Hepatic stellate cell (primary cell): ENCODE measurements at regions not wholly inside any gene's neighbourhood (a gene's known extent, or its start where the extent isn't known, plus 50 kb on each side); places are given as distances from the start of the nearest gene placed in this dataset.

ENCODE experiments used
- DNase-seq: peaks from one replicate; pipeline ENCODE4 v3.0.0; 2011; ENCODE audit warnings: low spot score

DNA sequence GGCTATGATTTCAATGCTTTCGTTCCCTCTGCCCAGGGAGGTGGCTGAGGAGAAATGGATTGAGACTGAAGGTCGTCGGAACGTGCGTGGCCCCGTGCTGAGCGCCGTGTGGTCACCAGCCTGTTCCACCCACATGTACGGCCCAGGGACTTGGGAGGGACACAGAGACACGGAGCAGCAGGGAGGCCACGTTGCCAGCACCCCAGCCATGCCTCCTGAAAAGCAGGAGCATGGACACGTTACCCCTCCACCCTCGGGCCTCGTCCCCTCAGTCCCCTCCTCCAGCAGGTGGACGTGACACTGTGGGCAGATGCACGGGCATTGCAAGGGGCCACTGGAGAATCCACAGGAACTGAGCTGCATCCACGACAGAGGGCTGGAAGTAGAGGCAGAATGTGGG lies 133.1 kb upstream of the CST7 start:
- no peak for DNase-seq

DNA sequence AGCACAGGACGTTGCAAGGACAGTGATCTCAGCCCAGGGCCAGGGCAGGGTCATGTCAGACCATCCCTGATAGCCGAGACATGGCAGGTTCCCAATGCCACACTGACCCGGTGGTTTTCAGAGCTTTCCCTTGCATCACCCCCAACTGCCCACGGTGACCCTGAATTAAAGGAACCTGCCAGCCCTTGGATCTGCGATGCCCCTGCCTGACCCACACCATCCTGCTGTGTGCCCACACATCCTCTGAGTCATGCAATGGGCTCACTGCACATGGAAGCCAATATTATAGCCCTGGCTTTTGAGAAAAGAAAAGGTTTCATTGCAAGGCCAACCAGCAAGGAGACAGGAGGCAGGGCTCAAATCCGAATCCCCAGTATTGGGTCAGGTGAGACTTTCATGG lies 132.6 kb upstream of the CST7 start:
- DNase-seq, result no peak

DNA sequence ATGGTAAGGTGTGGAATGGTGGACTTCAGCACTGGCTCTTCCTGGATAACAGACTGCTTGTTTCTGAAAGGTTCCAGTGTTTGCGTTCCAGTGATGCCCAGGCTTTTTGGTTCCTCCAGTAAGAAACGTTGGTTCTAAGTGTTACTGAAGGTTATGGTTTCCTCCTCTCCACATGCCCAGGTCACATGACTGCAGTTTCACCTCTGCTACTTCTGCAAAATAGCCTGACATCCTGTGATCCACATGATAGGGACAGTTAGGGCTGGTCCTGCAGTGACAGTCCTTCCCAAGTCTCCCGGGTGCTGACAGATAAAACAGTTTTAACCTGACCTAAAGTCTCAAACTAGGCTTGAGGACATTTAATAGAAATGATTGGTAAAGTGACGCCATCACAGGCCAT lies 132.2 kb upstream of the CST7 start:
- DNase-seq, result no peak

DNA sequence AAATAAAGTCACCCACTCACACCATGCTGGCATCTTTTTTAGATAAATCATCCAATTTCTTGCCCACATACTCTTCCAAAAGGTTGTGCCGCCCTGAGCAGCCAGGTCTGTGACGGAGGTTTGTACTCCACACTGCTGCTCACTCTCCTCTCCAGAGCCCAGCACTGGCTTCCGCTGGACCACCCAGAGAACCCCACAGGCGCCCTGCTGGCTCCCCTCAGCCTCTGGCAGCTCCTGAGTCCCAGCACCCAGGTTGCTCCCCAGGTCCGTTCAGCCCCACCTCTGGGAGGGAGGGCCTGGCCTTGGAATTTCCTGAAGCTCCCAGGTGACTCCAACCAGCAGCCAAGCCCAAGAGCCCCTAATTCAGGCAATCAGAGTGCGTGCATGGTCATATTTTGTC lies 131.7 kb upstream of the CST7 start:
- no peak for DNase-seq

DNA sequence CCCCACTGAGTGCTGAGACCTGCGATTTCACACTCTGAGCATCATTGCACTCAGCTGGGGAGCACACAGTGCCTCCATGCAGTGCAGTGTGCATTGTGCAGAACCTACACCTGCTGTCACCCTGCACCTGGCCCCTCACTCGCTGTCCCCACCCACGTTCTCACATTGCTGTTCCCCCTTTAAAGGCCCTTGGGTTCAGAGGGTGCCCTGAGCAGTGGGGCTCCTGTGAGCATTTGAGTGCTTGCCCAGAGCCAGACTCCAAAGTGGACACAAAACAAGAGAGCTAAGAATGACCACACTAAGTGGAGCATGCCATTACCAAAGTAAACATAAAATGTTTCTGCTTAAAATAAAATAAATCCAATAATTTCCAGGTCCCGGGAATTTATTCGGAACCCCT lies 131.0 kb upstream of the CST7 start:
- no peak for DNase-seq

DNA sequence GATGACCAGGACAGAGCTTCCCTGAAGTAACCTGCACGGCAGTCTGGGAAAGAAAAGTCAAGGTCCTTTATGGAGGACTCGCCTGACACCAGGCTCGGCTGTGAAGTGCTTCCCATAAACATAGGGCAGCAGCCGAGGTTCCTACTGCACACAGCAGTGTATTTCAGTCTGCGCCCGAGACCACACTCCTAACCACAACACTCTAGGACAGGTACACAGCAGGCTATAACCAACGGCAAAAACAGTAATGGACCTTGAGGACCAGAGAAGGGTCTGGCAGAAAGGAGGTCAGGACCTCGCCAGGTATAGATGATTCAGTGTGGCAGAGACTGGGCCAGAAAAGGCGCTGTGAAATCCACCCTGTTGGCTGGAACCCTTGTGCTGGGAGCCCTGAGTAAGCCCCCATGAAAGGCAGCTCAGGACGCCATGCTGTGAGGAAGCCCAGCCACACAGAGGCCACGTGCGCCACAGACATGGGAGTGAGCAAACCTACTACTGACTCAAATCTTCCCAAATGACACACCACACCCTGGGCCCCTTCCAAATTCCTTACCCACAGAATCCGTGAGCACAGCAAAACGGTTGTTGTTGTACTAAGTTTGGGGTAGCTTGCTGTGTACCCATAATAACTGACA lies 129.6 kb upstream of the CST7 start:
- DNase-seq, result no peak

DNA sequence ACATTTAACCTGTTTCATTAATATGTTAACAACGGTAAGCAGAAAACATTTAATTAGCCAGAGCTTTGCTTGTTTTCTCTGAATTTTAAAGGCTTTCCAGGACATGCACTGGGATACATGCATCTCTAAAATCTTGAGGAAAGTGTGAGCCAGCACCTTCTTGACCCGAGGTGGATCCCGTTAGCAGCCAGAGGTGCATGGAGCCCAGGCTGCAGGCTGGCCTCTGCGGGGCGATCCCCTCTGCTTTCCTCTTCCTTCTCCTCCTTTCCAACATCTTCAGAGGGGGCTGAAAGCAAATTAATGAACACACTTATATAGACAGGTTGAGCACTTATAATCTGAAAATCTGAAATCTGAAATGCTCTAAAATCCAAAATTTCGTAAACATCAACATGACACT lies 128.7 kb upstream of the CST7 start:
- no peak for DNase-seq

DNA sequence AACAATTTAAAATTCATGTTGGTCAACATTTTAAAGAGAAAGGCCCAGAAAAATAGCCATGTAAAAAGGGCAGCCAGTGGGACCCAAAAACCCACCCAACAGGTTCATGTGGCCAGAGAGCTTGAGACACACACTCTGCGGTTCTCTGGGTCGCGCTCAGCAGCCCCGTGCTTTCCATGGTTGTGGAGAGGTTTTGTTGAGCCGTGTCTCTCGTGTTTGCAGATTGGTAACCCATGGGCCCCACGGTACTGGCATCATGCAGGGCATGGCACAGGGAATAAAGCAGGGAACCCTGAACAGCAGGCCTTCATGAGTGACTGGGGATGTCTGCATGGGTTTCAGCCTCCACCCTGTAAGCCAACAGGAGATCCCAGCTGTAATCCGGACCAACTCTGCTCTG lies 127.7 kb upstream of the CST7 start:
- DNase-seq, result no peak

DNA sequence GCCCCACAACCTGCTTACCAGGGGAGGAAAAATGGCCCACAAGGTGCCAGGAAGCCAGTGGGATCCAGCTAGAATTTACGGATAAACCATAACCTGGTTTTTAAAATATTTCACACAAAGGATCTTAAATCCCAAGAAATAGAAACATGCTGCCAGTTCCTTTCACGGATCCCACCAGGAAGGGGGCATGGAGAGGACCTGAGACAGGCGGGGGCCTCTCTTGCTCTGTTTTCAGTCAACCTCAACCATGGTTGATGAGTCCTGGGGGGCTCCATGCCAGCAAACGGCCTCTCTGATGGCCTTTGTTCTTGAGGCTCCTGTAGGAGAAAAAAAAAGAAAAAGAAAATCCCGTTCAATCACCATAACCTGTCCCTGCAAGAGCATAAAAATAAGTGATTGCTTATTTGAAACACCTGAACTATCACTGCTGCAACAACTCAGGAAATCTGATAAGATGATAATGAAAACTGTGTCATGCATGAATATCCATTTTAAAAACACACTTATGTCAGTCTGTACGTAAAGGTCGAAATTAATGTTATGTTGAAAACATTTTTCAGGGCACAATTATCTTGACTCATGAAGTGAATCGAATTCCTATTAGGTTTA lies 125.8 kb upstream of the CST7 start:
- DNase-seq, result no peak

DNA sequence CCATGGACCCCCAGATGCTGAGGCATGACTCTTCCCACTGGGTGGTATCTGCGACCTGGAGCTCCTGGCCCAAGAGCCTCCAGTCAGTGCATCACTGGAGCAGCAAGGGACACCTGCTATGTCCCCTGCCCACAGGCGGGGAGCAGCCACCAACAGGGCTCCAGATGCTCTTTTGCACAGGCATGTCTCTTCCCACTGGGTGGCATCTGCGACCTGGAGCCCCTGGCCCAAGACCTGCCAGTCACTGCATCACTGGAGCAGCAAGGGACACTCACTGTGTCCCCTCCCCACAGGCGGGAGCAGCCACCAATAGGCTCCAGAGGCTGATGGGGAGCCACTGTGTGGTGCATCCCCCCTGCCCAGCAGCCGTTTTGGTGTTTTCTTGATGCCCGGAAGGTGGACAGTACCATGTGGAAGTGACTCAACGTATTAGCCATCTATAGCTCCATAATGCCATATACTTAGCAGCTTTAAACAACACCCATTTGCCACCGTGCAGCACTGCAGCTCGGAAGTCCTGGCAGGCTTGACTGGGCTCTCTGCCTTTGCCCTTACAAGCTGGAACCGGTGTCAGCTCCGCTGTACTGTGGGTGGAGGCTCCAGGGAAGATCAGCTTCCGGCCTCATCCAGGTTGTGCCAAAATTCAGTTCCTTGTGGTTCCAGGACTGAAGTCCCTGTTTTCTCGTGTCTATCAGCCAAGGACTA lies 124.9 kb upstream of the CST7 start:
- no peak for DNase-seq

DNA sequence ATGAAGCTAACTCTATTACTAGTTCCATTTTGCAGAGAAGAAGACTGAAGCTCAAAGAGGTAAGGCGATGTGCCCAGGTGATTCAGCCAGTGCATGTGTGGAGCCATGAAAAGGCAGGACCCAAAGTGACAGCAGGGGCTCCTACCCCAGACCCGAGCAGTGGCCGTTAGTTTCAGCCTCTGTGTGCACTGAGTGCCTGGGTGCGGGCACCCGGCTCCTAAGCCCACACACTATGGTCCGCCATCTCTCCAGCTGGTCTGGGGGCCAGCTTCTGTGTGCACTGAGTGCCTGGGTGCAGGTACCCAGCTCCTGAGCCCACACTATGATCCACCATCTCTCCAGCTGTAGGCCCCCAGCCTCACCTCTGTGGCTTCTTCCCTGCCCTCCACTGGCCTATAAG lies 123.5 kb upstream of the CST7 start:
- DNase-seq, result no peak

DNA sequence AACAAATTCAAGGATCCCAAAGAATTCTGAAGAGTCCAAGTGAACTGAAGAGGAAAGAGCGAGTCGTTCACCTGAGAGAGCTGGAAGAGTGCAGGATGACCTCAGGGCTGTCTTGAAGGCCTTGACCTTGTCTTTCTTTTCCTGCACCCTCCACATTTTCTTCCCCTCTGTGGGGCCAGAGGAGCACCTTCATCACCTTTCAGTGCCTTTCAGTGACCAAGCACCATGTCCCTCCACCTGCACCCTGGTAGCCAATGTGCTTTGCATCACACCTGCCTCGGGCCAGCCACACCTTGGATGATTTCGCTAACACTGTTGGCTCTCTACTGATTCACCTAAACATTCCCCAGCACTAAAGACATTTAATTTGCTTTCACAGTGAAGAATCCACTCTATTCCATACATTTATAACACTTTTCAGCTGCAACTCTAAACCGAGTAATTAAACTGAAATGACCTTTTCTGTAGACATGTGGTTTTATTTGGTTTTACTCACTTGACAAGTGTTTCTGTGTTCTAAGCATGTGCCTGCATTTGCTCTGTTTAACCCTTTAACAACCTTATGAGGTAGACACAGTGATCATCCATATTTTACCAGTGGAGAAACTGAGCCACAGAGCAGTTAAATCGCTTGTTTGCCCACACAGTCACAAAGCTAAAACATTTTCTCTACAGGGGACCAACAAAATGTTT lies 121.3 kb upstream of the CST7 start:
- DNase-seq, result no peak

DNA sequence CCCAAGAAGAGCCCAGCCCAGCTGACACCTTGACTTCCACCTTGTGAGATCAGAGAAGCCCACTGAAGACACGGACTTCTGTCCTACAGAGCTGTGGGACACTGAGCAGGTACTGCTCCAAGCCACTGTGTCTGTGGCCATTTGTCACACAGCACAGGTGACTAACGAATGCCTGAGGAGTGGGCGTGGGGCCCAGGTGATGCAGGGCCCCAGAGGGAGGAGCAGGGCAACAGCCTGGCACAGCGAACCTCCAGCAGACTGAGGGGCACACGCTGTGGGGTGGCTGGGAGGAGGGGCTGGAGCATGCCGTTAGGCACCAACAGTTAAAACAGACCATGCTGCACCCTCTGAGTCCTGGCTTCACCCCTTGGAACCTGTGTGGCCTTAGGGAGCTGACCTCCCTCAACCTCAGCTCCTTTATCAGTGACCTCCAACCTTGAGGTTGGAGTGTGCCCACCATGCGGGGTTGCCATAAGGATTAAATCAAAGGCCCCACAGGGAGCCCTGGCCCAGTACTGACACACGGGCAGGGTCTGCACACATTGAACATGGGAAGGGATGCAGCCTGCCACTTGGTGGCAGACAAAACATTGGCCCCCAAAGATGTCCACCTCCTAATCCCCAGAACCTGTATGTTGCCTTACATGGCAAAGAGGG lies 119.9 kb upstream of the CST7 start:
- DNase-seq, result no peak

DNA sequence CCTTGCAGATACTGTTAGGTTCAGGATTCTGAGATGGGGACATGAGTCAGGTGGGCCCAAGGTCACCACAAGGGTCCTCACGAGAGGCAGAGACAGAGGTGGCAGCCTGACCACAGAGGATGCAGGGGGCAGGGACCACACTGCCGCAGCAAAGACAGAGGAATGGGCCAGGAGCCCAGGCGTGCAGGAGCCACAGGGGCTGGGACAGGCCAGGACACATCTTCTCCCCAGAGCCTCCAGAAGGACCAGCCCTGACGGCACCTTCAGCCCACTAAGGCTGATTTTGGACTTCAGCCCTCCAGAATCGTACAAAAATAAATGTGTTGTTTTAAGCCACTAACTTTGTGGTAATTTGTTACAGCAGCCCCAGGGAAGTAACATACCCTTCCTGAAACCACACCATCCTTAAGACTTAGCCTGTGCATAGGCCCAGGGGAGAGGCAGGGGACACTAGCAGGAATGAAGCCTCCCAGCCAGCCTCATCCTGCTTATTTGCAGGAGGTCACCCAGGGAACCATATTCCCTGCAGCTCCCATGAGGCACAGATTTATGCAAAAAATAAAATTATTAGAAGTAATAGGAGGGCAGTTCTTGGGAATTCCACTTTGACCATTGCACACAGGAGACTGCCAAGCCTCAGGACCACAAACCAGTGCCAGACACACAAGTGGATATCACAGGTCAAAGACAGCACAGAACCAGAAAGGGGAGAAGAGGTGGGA lies 119.3 kb upstream of the CST7 start:
- no peak for DNase-seq

DNA sequence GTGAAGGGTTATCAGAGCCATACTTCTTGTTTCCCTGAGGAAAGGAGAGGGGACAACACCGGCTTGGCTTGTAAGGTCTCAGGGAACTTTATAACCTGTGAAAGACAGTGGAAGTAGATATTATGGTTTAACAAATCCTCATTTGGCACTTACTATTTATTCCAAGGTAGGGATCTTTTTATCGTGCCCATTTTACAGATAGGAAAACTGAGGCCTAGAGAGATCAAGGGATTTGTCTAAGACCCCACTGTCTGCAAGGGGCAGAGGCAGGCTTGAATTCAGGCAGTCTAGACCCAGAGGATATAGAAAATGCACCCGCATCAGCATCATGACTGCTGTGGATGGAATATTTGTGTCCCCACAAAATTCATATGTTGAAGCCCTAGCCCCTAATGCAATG lies 118.4 kb upstream of the CST7 start:
- no peak for DNase-seq

DNA sequence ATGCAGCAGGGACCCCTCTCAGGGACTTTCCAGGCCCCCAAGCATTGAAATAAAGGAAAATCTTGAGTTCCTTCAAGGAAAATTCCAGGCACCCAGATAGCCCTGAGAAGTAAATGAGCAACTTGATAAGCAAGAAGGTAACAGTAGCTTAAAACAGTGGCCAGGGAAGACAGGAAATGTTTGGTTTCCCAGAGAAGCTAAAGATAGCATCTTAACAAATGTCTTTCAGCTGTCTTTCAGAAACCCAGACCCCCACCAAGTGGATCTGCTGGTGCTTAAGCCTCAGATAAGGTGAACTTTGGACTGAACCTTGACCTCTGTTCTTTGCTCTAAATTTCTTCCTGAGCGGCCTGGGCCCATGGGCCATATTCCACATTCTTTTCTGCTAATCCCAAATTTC lies 117.8 kb upstream of the CST7 start:
- DNase-seq, result no peak

DNA sequence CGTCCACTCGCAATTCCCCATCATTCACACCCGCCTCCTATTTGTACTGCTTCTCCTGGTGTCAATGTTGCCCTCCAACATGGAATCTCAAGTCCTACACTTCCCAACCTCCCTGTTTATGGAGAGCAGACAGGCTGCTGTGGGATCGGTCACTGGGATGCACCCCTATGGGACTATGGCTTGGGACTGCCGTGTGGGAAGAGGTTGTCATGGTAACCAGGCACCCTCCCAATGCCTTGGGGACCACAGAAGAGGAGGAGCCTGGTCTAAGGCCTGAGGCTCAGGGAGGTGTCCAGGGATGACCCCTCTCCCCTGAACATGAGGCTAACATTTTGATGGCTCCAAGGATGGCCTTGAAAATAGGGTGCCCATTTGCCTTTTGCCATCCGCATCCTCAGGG lies 116.6 kb upstream of the CST7 start:
- DNase-seq, result no peak

DNA sequence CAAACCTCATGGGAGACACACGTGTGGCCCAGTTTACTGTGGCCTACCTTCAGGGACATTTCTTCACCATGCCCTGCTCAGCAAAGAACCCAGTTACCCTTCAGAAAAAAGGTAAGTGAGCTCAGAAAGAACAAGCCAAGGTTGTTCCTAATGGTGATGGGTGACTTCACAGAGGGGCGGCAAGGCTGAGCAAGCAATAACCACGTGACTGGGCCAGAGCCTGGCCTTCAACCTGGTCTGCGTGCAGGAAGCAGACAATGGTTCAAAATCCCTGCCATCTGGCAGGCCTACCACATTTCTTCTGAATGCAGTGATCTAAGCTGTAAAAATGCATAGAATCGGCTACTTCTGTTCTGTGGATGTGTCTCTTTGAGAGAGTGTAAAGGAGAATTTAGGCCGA lies 115.5 kb upstream of the CST7 start:
- no peak for DNase-seq

DNA sequence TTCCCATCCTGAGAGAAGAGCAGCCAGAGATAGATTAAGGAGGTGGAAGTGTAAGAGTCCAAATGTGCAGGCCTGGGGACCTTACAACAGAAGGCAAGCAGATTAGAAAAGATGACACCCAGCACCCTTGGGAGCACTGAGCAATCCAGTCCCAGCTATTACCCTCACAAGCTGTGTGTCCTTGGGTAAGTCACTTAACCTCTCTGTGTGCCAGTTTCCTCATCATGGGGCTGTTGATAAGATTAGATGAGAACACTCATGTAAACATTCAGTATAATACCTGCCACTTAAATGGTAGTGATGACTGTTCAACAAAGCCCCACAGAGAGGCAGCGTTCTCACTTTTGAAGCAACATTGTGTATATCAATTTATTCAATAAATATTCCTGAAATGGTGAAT lies 114.8 kb upstream of the CST7 start:
- no peak for DNase-seq

DNA sequence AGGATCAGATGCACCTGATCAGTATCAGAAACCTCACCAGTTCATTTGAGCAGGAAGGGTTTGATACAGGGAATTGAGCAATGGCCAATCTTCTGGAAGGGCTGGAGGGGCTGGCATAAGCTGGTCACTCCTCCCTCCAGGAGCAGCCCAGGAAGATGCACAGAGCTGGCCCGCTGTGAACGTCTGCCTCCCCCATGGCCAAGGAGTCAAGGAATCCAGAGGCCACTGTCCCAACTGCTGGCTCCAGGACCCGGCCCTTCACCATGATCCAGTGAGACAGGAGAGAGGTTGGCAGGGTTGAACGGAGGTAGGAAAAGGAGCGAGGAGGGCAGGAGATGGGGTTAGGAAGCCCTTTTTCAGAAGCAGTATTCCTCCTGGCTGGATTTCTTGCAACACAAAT lies 113.9 kb upstream of the CST7 start:
- DNase-seq, result no peak

DNA sequence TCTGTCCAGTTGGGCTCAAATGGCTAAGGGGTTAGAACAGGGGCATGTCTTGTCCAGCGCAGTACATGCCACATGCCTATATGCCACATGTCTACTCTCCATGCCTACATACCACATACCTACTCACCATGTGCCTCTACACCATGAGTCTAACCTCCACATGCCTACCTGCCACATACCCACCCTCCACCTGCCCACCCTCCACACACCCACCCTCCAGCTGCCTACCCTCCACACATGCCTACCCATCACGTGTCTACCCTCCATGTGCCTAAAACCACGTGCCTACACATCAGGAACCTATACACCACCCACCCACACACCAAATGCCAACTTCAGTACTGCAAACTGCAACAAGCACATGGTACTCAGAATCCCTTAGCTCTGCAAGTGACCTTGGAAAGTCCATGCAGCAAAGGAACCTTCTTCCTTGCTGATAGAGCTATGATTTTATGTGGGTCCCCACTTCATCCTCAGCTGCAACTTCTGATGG lies 113.0 kb upstream of the CST7 start:
- DNase-seq, result no peak
